ENCODE measurements at regions not wholly inside any gene's neighbourhood (a gene's known extent, or its start where the extent isn't known, plus 50 kb on each side); places are given as distances from the start of the nearest gene placed in this dataset.

DNA sequence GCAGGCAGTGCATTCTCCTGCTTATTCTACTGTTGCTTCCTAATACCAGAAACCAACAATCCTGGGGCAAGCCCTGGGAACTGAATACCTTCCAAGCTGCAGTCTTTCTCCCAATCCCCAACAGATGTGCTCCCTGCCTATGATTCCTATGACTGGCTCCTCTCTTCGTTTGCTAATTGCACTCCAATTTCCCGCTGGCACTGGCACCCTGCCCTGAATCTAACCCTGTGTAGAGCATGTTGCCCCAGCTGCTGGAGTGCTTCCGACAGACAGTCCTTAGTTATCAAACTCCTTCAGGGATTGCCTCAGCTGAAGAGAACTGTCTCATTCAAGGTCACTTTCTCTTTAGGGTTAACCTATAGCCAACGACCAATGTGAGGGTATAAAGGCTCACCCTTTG is 214.1 kb downstream of the NECTIN3 start:
- TF ChIP-seq EZH2 (optimal IDR thresholded peaks at IDR 0.05; ENCODE audit: low read depth, low read length): no peak
- TF ChIP-seq, protein P1, sequence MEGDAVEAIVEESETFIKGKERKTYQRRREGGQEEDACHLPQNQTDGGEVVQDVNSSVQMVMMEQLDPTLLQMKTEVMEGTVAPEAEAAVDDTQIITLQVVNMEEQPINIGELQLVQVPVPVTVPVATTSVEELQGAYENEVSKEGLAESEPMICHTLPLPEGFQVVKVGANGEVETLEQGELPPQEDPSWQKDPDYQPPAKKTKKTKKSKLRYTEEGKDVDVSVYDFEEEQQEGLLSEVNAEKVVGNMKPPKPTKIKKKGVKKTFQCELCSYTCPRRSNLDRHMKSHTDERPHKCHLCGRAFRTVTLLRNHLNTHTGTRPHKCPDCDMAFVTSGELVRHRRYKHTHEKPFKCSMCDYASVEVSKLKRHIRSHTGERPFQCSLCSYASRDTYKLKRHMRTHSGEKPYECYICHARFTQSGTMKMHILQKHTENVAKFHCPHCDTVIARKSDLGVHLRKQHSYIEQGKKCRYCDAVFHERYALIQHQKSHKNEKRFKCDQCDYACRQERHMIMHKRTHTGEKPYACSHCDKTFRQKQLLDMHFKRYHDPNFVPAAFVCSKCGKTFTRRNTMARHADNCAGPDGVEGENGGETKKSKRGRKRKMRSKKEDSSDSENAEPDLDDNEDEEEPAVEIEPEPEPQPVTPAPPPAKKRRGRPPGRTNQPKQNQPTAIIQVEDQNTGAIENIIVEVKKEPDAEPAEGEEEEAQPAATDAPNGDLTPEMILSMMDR (IDR thresholded peaks at IDR 0.05; ENCODE audit: low read length): no peak
- no peak for TF ChIP-seq EZH2phosphoT487 (IDR thresholded peaks at IDR 0.05; ENCODE audit: low read length)
